Activated CD4-positive, alpha-beta T cell treated with anti-CD3 and anti-CD28 coated beads for 1 hour (primary cell): ENCODE measurements at regions not wholly inside any gene's neighbourhood (a gene's known extent, or its start where the extent isn't known, plus 50 kb on each side); places are given as distances from the start of the nearest gene placed in this dataset.
"Not testable (repeated sequence)": the region's sequence is repeated elsewhere in the genome, so short reads cannot be mapped to it uniquely, and the experiment has no call there.

Experiments
- DNase-seq: peaks from one replicate; pipeline ENCODE4 v3.0.0-alpha.2; 2020

GRCh38 chr11:67804435-67805252 lies 130.2 kb upstream of the ALDH3B2 start:
- not testable (repeated sequence) for DNase-seq

GRCh38 chr11:67803519-67803918 lies 129.1 kb upstream of the ALDH3B2 start:
- DNase-seq = not testable (repeated sequence)

GRCh38 chr11:67803055-67803454 lies 128.6 kb upstream of the ALDH3B2 start:
- not testable (repeated sequence) for DNase-seq

GRCh38 chr11:67802623-67803022 lies 128.2 kb upstream of the ALDH3B2 start:
- DNase-seq = not testable (repeated sequence)

DNA sequence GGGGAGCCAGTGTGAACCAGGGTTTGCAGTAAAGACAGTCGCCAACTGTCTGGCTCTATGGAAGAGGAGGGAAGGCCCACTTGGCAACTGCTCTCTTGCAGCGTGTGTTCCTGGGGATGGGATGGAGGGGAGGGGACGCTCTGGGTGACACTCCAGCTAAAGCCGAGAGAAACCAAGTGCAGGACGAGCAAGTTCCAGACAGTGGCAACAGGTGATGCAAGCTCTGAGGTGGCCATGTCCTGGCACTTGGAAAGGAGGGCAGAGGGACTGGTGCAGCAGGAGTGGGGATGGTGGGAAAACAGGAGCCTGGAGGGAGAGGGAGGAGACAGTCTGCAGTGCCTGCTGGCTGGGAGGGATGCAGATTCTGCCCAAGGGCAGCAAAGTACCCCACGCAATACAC lies 127.0 kb upstream of the ALDH3B2 start:
- not testable (repeated sequence) for DNase-seq

GRCh38 chr11:67800591-67800990 lies 126.2 kb upstream of the ALDH3B2 start:
- DNase-seq = not testable (repeated sequence)

- not testable (repeated sequence) for DNase-seq
These were observed 125.4 kb upstream of the ALDH3B2 start for GRCh38 chr11:67799808-67800207.

- DNase-seq = not testable (repeated sequence)
These were observed 123.5 kb upstream of the ALDH3B2 start for GRCh38 chr11:67797726-67798521.

DNA sequence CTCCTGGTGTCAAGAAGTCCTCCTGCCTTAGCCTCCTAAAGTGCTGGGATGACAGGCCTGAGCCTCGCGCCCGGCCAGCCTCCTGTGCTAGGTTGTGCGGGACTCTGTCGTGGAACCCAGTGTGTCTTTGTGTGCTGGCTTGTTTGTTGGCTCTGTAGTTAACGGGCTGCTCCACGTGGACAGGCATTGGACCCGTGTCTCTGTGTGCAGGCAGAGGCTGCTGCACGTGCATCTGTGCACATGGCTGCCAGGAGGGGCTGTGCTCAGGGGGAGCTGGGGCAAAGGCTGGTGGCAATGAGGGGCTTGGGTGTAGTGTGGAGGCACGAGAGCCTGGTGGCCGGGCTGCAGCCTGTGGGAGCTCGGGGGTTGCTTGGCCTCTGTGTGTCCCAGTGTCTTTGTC lies 121.3 kb upstream of the ALDH3B2 start:
- no peak for DNase-seq

DNA sequence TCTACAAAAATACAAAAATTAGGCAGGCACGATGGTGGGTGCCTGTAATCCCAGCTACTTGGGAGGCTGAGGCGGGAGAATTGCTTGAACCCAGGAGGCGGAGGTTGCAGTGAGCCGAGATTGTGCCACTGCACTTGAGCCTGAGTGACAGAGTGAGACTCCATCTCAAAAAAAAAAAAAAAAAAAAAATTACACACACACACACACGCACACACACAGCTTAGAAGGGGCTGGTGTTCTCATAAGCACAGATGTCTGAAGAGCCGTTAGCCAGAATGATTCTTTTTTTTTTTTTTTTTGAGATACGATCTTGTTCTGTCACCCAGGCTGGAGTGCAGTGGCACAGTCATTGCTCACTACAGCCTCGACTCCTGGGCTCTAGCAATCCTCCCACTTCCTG lies 119.3 kb upstream of the ALDH3B2 start:
- DNase-seq = not testable (repeated sequence)

- peak; percentile 29 for DNase-seq
These were observed 118.0 kb upstream of the ALDH3B2 start for GRCh38 chr11:67792273-67792990.

DNA sequence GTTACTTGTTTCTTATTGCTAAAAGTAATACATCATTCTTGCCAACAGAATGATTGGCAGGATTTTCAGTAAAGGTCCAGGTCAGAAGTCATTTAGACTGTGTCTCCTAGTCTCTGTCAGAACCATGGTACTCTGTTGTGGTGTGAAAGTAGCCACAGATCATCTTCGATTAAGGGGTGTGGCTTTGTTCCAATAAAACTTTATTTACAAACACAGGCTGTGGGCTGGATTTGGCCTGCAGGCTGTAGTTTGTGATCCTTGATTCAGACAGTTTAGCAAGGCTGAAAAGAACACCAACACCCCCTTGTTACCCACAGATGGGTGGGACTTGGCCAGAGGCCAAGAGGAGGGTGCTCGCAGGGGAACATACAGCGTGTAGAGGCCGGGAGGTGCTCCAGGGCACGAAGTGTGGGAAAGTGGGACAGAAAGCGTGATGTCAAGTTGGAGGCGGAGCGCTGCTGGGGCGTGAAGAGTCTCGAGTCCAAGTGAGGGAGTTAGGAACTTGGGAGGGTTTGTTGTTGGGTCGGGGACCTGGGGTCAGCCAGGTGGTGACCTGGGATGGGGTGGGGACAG lies 117.3 kb upstream of the ALDH3B2 start:
- DNase-seq = not testable (repeated sequence)

GRCh38 chr11:67788341-67788695 lies 113.9 kb upstream of the ALDH3B2 start:
- not testable (repeated sequence) for DNase-seq

- DNase-seq = not testable (repeated sequence)
These were observed 113.4 kb upstream of the ALDH3B2 start for GRCh38 chr11:67787681-67788340.

DNA sequence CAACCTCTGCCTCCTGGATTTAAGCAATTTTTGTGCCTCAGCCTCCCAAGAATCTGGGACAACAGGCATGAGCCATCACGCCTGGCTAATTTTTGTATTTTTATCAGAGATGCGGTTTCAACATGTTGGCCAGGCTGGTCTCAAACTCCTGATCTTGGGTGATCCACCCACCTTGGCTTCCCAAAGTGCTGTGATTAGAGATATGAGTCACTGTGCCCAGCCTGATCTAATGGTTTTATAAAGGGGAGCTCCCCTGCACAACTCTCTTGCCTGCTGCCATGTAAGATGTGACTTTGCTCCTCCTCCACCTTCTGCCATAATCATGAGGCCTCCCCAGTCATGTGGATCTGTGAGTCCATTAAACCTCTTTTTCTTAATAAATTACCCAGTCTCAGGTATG lies 107.5 kb upstream of the ALDH3B2 start:
- not testable (repeated sequence) for DNase-seq

DNA sequence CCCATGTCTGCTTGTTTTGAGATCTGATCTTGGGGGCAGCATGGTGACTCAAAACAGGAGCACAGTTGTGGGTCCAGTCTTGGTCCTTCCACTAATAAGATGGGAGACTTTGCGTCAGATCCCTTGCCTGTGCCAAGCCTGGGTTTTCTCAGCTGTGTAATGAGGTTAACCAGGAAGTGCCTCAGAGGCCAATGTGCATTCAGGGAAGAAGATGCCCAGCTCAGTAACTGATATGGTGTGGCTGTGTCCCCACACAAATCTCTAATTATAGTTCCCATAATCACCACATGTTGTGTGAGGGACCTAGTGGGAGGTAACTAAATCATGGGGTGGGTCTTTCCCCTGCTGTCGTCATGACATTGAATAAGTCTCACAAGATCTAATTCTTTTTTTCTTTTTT lies 107.1 kb upstream of the ALDH3B2 start:
- DNase-seq = not testable (repeated sequence)

DNA sequence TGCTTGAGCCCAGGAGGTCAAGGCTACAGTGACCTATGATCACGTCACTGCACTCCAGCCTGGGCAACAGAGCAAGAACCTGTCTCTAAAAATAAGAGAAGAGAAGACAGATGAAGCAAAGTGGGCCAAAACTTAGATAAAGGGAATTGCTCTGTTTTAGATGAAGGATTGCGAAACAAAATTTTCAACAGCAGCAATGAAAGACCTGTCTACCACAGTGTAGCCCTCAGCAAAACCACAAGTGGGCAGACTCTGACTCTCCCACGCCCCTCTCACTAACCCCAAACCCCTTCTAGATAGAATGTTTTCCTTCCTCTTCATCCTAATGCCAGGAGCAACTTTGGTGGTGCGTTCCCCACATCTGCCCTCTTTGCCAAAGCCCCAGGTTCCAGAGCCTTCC lies 105.6 kb upstream of the ALDH3B2 start:
- DNase-seq = no peak

DNA sequence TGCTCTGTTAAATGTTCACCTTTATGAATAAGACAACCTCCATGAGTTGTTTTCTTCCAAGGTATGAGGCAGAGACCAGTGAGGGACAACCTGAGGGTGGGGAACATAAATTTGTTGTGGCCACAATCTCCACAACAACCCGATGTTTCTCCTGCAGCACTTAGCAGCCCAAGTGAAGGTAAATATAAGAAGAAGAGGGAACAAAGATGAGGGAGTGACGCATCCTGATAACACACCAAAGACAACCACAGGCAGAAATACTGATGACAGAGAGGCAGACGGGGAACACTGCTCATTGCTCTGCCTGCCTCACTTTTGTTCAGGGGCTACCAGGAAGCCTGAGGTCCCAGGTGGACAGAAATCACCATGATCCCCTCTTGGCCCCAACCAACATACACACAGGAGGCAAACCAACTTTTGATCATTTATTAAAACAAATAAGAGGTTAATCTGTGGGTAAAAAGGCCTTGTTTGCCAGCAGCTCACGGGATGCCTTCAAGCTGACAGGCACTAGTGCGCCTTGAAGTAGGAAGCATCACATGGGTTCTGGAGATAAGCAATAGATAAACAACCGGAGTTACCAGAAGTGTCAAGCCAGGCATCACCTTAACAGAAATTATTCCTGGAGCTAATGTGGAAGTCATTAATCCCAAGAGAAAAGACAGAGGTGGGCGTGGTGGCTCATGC lies 104.9 kb upstream of the ALDH3B2 start:
- not testable (repeated sequence) for DNase-seq

GRCh38 chr11:67776852-67777520 lies 102.6 kb upstream of the ALDH3B2 start:
- DNase-seq = no peak

GRCh38 chr11:67774175-67774574 lies 99.8 kb upstream of the ALDH3B2 start:
- DNase-seq = not testable (repeated sequence)
